Stimulated activated CD8-positive, alpha-beta memory T cell treated with anti-CD3 and anti-CD28 coated beads, Interleukin-7, amount 100 ng/mL, for 48 hours (primary cell): ENCODE measurements at regions not wholly inside any gene's neighbourhood (a gene's known extent, or its start where the extent isn't known, plus 50 kb on each side); places are given as distances from the start of the nearest gene placed in this dataset.

ENCODE experiments used
- DNase-seq, 2 donors: peaks; one replicate each; pipeline ENCODE4 v3.0.0-alpha.2; 2020; ENCODE audit warnings: low read depth in 1 of 2; ENCODE audit errors: extremely low read depth in 1 of 2

GRCh38 chr3:43970351-43970750 is 271.3 kb upstream of the TOPAZ1 start:
- DNase-seq: no peak

DNA sequence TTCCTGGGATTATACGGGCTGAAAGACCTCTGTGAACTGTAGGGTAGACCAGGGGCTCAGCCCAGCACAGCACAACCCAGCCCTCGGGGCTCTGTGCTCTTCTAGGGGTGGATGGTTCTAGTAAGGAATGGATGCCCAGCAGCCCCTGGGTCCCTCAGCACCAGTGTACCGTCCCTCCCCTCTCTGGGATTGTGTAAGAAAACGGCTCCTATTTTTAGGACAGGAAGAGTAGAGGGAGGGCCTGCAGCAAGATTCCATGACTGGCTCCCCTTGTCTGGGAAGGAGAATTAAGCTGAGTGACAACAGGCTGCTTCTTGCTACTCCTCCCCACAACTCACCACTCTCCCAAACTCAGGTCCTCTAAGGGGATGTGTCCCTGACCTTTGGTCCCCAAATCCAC is 270.8 kb upstream of the TOPAZ1 start:
- DNase-seq: no peak

DNA sequence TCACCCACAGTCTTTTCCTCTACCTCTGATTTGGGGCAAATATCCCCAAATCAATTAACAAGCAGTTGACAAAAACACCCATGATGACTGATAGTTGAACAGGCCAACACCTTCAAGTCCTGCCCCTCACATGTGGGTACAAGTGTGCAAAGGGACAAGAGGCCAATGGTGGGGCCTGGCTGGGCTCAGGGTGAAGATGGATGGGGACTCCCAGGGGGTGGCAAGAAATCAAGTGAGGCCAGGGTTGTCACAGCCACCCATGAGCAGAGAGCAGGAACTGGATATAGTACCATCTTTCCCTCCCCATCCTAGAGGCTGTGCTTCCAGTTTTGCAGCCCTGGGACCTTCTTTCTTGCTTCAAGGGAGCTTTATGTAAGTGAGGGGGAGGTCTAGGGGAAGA is 270.2 kb upstream of the TOPAZ1 start:
- DNase-seq: no peak

GRCh38 chr3:43978708-43979107 is 263.0 kb upstream of the TOPAZ1 start:
- no peak for DNase-seq

DNA sequence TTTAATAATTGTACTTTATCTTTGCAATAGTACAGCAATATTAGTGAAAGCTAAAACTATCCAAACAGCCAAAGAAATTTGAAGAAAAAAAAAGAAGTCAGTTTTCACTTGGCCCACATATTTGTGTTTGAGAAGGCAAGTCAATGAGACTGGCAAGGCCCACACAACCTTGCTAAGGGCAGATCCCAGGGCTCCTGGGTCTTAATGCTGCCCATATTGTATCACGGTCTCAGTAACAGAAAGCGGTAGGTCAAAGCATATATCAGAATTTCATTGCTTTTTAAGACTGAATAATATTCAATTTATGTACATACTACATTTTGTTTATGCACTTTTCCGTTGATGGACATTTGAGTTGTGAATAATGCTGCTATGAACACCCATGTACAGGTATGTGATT is 262.0 kb upstream of the TOPAZ1 start:
- no peak for DNase-seq

DNA sequence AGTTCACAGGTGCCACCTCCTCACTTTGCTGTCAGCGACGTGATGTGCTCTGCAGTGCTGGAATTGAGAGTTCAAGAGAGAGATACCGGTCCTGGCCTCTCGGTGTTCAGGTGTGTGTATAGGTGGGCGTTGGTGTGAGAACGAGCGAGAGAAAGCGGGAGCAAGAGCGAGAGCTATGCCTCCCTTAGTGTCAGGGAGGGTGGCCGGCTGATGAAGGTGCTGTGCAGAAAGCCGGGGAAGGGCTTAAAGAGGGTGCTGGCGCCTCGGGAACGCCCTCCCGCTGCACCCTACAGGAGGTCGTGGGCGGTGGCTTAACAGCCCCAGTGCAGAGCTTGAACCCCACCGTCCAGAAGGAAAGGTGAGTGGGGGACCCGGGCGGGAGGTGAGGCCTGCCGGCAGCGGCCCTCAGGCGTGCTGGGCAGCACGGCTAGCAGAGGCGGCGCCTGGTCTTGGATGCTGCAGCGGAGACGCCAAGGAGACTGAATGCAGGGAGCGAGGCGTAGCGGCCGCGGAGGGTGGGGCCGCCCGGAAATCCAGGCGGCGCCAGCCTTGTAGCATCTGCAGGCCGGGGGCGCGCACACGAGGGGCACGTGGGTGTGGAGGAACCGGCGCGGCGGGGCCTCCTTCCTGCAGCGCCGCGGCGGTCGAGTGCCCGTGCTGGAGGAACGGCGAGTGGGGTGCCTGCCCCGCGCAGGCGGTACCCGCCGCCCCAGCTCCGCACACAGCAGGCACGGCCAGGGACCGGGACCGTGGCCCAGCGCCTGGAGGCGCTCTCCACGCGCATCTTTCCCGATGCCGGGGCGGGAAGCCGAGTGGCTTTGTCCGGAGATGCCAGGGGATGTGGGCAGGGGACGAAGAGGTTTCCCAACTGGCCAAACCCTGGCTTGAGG is 246.8 kb upstream of the TOPAZ1 start:
- DNase-seq: no peak

DNA sequence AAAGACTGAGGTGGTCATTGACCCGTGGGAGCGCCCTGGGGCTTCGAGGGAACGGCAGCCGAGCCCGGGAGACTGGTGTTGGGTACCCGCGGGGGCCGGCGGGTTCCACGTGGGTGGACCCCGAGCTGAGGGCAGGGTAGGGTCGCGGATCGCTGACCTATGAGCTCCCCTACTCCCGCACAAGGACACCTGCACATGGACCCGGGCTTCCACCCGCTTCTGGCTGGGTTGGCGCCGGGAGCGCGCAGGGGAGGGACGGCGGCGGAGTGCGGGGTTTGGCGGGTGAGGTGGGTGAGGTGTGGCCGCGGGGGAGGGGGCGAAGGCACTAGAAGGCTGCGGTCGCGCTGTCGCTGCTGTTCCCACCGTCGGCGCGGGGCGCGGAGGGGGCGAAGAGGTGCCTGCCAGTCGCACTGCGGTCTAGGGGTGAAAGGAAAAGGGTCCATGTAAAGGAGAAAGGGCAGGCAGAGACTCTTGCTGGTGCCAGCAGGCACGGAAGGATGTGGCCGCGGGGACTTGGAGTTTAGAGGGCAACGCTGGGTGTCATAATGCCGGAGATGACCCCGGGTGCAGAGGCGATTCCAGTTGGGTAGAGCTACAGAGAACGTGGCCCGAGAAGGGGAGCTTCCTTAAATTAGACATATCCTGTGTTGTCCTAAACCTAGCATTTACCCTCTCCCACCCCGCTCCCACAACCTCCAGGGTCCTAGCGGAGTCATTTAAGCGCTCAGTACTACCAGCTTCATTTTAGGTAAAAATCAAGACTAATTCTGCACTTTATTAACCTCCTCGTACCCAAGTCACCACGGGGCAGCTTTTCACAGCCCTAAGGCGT is 245.9 kb upstream of the TOPAZ1 start:
- no peak for DNase-seq

- no peak for DNase-seq
Measured at GRCh38 chr3:43996379-43997301, 245.0 kb upstream of the TOPAZ1 start.

DNA sequence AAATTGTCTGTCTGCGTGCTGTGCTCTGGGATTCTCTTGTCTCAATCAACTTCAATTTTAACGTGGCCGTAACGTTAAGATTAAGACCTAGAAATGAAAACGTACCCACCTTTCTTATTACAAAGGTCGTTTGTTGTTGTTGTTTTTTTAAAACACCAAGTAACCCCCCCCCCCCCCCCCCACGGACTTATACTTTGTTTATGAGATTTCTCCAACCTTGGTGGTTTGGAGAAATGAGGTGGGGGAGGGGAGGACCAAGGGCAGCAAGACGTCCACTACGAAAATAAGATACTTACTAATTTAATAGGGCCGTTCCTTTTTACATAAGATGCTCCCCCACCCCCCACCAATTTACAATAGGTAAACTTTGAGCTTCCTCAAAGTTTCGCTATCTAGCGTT is 244.4 kb upstream of the TOPAZ1 start:
- DNase-seq: no peak

DNA sequence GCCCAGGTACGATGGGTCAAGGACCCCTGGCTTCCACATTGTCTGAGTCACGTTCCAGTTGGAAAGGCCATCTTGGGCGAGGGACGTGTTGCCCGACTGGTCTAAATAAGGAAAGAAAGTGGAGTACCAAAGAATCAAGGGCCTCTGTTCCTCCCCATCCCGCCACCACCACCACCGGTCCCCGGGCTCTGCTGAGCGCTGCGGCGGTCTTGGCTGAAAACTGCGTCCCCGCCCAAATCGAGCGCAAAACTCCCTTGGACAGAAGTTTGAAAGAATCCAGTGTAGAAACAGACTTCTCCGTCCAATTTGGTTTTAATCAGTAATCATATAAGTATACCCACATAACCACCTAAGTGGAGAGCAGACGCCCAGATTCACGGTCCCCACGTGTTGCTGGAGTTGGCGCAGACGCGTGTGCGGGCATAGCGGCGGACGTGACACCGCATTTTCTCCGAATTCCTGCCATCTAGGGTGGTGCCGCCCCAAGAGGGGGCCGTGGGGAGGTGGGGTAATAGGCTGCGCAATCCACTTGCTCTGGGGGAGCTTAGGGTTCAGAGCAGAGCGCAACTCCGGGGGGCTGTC is 243.8 kb upstream of the TOPAZ1 start:
- no peak for DNase-seq

DNA sequence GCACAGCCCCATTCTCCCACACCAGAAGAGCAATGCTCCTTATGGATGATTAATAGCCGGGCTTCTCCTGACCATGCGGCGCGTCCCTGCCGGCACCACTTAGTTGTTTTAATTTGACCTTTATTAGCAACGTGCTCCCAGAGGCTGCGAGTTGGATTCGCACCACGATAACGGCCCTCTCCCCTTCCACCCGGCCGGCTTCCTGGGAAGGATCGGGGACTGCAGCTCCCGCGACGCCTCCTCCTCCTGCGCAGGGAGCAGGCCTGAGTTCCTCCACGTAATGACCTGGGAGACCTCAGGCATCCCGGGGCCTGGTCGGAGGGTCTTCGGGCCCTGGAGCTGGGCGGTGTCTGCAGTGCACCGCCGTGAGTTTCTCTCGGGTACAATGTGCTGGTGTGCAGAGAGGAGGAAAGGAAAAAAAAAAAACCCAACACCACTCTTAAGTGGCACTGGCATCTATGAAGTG is 243.3 kb upstream of the TOPAZ1 start:
- no peak for DNase-seq

DNA sequence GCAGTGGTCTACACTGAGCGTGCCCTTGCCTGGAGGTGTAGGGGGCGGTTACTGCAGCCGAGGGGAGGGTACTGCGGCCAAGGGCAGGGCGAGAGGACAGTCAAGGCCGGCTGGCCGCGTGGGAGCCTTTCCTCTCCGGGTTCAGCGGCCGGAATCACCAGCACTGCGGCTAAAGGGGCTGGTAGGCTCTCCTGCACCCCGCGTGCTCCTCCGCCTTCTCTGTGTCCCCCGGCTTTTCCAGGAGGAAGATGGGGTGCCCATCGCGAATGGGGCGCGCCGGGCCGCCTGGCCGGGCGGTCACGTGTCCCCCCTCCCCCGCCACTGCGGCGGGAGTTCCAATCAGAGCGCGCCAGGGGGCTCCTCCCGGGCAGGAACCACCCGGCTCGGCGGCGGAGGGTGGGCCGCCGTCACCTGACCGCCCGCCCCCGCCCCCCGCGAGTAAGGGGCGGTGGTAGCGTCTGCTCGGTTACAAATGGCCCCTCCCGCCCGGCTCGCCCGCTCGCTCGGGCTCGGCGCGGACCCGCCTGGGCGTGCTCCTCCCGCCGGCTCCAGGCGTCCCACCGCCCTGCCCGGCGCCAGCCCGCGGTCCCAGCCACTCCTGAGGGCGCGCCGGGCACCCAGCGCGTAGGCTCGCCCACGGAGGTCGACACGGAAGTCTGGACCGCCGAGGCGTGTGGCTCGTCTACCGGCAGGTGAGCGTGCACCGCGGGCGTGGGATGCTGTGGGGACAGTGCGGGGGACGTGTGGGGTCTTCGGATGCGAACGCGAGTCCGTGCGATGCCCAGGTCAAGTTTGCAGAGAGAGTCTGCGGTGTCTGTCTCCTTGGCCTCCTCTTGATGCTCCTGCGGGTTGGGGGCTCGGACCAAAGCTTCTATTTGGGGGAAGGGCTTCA is 242.6 kb upstream of the TOPAZ1 start:
- DNase-seq: no peak

- no peak for DNase-seq
Measured at GRCh38 chr3:43999728-44000319, 241.9 kb upstream of the TOPAZ1 start.

DNA sequence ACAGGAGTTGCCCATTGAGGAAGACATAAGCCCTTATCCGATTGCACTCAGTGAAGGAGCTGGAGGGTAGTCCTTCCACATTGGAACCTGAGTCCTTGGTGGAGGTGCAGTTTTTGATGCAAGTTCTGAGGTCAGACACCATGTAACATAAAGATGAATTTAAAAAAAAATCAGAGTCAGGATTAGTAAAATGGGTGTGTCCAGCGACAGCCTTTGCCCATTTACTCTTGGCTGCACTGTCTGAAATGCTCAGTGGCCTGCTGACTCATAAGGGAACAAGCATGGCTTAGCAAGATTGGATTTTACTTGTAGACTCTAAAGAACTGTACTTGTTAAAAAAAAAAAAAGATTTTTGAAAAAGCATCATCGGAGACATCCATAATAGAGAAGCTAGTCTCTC is 241.1 kb upstream of the TOPAZ1 start:
- no peak for DNase-seq

- DNase-seq: no peak
Measured at GRCh38 chr3:44001072-44001471, 240.6 kb upstream of the TOPAZ1 start.

- no peak for DNase-seq
Measured at GRCh38 chr3:44003801-44004200, 237.9 kb upstream of the TOPAZ1 start.

GRCh38 chr3:44011680-44012079 is 230.0 kb upstream of the TOPAZ1 start:
- no peak for DNase-seq

DNA sequence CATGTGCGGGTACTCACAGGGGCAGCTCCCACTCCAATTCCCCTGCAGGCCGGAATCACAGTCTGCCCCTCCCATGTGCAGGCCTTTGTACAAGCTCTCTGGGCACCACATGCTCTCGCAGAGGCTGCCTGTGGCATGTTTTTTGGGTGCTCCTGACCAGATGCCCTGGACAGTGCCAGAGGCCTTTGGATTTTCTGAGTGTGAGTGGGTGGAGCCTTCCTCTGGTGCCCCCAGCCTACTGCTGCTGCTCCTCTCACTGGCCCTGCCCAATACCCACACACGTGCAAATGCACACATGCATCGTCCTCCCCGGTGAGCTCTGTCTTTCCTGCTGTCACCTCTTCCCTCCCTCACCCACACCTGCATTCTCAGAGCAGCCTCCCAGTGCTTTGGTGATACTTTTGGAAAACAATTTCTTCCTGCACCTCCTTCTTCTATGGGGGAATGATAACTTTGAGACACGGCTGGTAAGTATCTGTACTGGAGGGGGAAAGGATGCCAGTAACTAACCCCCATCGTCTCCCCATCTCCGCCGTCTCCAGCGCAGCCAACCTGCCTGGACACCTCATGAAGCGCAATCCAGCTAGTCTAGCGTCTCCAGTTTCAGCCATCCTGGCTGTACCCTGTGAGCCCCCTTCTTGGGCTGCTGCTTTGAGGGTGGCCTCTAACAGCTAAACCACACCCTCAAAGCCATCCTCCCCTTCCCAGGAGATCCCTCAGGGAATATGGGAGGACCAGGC is 229.4 kb upstream of the TOPAZ1 start:
- no peak for DNase-seq
